SK-N-SH treated with all-trans-retinoic acid at 6 μM for 48 hours (cell line): ENCODE measurements at regions not wholly inside any gene's neighbourhood (a gene's known extent, or its start where the extent isn't known, plus 50 kb on each side); places are given as distances from the start of the nearest gene placed in this dataset.

Source experiments
- ATAC-seq: fragments of 200-7000 bp; cut with Tn5 transposase; 3 replicates; pipeline ENCODE4 v1.9.1; 2020; ENCODE audit warnings: mild to moderate bottlenecking, moderate library complexity
- ARNTL ChIP-seq: fragments of 450-650 bp; formaldehyde crosslinking; IDR thresholded peaks from 2 replicates; pipeline ENCODE4 v1.5.0; 2020; ENCODE audit warnings: low read depth, mild to moderate bottlenecking, moderate library complexity, borderline replicate concordance
- BACH2 ChIP-seq: fragments of 250-450 bp; sonication (Bioruptor Pico); IDR thresholded peaks from 2 replicates; pipeline ENCODE4 v1.9.0; 2021; ENCODE audit warnings: mild to moderate bottlenecking, borderline replicate concordance
- CREB5 ChIP-seq: fragments of 250-450 bp; sonication (Bioruptor Pico); IDR thresholded peaks from 2 replicates; pipeline ENCODE4 v1.5.1; 2020; ENCODE audit warnings: low read depth, mild to moderate bottlenecking, moderate library complexity
- ESRRG ChIP-seq: fragments of 250-450 bp; sonication (Bioruptor Pico); IDR thresholded peaks from 2 replicates; pipeline ENCODE4 v1.6.1; 2021; ENCODE audit warnings: mild to moderate bottlenecking
- GLIS3 ChIP-seq: fragments of 250-450 bp; sonication (Bioruptor Pico); IDR thresholded peaks from 2 replicates; pipeline ENCODE4 v1.5.0; 2020; ENCODE audit warnings: mild to moderate bottlenecking, moderate library complexity
- ISL1 ChIP-seq: fragments of 250-450 bp; sonication (Bioruptor Pico); IDR thresholded peaks from 2 replicates; pipeline ENCODE4 v2.1.2; 2022; ENCODE audit warnings: mild to moderate bottlenecking, moderate library complexity
- OSR1 ChIP-seq: fragments of 250-450 bp; sonication (Bioruptor Pico); IDR thresholded peaks from 2 replicates; pipeline ENCODE4 v1.8.0; 2022; ENCODE audit warnings: moderate library complexity, mild to moderate bottlenecking, inconsistent platforms
- RARB ChIP-seq: fragments of 250-450 bp; sonication (Bioruptor Pico); IDR thresholded peaks from 2 replicates; pipeline ENCODE4 v1.8.0; 2021; ENCODE audit warnings: mild to moderate bottlenecking, moderate library complexity
- SNAI2 ChIP-seq: fragments of 250-450 bp; sonication (Bioruptor Pico); IDR thresholded peaks from 2 replicates; pipeline ENCODE4 v1.5.0; 2020; ENCODE audit warnings: mild to moderate bottlenecking, moderate library complexity
- TCF4 ChIP-seq: fragments of 250-450 bp; sonication (Bioruptor Pico); IDR thresholded peaks from 2 replicates; pipeline ENCODE4 v1.8.0; 2021; ENCODE audit warnings: mild to moderate bottlenecking, moderate library complexity, borderline replicate concordance
- TOX ChIP-seq: fragments of 250-450 bp; sonication (Bioruptor Pico); IDR thresholded peaks from 2 replicates; pipeline ENCODE4 v1.8.0; 2021; ENCODE audit warnings: mild to moderate bottlenecking, moderate library complexity, borderline replicate concordance
- ZC3H10 ChIP-seq: fragments of 250-450 bp; sonication (Bioruptor Pico); IDR thresholded peaks from 2 replicates; pipeline ENCODE4 v1.5.1; 2021; ENCODE audit warnings: mild to moderate bottlenecking, moderate library complexity
- ZFP3 ChIP-seq: fragments of 250-450 bp; sonication (Bioruptor Pico); IDR thresholded peaks from 2 replicates; pipeline ENCODE4 v1.5.0; 2020; ENCODE audit warnings: mild to moderate bottlenecking, moderate library complexity
- ZNF565 ChIP-seq: fragments of 450-650 bp; formaldehyde crosslinking; conservative IDR thresholded peaks from 2 replicates; pipeline ENCODE4 v1.5.0; 2020; ENCODE audit warnings: low read depth, mild to moderate bottlenecking, moderate library complexity
- ZNF70 ChIP-seq: fragments of 450-650 bp; formaldehyde crosslinking; IDR thresholded peaks from 2 replicates; pipeline ENCODE4 v1.5.0; 2020; ENCODE audit warnings: mild to moderate bottlenecking, moderate library complexity
- TF ChIP-seq, protein P1 (sequence below): fragments of 250-450 bp; sonication (Bioruptor Pico); IDR thresholded peaks from 2 replicates; pipeline ENCODE4 v1.5.1; 2021; ENCODE audit warnings: mild to moderate bottlenecking, moderate library complexity
- TF ChIP-seq, protein P2 (sequence below): fragments of 250-450 bp; sonication (Bioruptor Pico); IDR thresholded peaks from 2 replicates; pipeline ENCODE4 v1.8.0; 2021; ENCODE audit warnings: low read depth, mild to moderate bottlenecking, moderate library complexity, borderline replicate concordance
- TF ChIP-seq, protein P3 (sequence below): fragments of 250-450 bp; sonication (Bioruptor Pico); IDR thresholded peaks from 2 replicates; pipeline ENCODE4 v1.5.0; 2020; ENCODE audit warnings: mild to moderate bottlenecking, moderate library complexity
- TF ChIP-seq, protein P4 (sequence below): fragments of 250-450 bp; sonication (Bioruptor Pico); IDR thresholded peaks from 2 replicates; pipeline ENCODE4 v1.8.0; 2020; ENCODE audit warnings: mild to moderate bottlenecking, moderate library complexity, borderline replicate concordance

DNA sequence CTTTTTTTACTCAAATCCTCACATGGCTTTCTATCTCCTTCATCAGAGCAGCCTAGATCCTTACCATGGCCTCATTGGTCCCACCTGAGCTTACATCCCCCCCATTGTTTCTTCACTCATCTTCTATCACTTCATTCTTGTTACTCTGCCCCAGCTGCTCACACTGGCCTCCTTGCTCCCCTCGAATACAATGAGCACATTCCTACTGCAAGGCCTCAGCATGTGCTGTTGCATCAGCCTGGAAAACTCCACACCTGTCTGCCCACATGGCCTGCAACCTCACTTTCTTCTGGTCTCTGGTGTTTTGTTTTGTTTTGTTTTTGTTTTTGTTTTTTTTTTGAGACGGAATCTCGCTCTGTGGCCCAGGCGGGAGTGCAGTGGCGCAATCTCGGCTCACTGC lies 212.6 kb downstream of the TBX18 start:
- no peak for TF ChIP-seq TOX (CRISPR knock-in tag)
- no peak for TF ChIP-seq ZC3H10 (CRISPR knock-in tag)
- no peak for TF ChIP-seq ISL1 (CRISPR knock-in tag)
- TF ChIP-seq ZNF565 (CRISPR knock-in tag) = no peak
- TF ChIP-seq, protein P1, sequence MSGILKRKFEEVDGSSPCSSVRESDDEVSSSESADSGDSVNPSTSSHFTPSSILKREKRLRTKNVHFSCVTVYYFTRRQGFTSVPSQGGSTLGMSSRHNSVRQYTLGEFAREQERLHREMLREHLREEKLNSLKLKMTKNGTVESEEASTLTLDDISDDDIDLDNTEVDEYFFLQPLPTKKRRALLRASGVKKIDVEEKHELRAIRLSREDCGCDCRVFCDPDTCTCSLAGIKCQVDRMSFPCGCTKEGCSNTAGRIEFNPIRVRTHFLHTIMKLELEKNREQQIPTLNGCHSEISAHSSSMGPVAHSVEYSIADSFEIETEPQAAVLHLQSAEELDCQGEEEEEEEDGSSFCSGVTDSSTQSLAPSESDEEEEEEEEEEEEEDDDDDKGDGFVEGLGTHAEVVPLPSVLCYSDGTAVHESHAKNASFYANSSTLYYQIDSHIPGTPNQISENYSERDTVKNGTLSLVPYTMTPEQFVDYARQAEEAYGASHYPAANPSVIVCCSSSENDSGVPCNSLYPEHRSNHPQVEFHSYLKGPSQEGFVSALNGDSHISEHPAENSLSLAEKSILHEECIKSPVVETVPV (CRISPR knock-in tag) = no peak
- TF ChIP-seq BACH2 (CRISPR knock-in tag) = no peak
- TF ChIP-seq, protein P2, sequence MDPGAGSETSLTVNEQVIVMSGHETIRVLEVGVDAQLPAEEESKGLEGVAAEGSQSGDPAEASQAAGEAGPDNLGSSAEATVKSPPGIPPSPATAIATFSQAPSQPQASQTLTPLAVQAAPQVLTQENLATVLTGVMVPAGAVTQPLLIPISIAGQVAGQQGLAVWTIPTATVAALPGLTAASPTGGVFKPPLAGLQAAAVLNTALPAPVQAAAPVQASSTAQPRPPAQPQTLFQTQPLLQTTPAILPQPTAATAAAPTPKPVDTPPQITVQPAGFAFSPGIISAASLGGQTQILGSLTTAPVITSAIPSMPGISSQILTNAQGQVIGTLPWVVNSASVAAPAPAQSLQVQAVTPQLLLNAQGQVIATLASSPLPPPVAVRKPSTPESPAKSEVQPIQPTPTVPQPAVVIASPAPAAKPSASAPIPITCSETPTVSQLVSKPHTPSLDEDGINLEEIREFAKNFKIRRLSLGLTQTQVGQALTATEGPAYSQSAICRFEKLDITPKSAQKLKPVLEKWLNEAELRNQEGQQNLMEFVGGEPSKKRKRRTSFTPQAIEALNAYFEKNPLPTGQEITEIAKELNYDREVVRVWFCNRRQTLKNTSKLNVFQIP (CRISPR knock-in tag) = no peak
- TF ChIP-seq, protein P3, sequence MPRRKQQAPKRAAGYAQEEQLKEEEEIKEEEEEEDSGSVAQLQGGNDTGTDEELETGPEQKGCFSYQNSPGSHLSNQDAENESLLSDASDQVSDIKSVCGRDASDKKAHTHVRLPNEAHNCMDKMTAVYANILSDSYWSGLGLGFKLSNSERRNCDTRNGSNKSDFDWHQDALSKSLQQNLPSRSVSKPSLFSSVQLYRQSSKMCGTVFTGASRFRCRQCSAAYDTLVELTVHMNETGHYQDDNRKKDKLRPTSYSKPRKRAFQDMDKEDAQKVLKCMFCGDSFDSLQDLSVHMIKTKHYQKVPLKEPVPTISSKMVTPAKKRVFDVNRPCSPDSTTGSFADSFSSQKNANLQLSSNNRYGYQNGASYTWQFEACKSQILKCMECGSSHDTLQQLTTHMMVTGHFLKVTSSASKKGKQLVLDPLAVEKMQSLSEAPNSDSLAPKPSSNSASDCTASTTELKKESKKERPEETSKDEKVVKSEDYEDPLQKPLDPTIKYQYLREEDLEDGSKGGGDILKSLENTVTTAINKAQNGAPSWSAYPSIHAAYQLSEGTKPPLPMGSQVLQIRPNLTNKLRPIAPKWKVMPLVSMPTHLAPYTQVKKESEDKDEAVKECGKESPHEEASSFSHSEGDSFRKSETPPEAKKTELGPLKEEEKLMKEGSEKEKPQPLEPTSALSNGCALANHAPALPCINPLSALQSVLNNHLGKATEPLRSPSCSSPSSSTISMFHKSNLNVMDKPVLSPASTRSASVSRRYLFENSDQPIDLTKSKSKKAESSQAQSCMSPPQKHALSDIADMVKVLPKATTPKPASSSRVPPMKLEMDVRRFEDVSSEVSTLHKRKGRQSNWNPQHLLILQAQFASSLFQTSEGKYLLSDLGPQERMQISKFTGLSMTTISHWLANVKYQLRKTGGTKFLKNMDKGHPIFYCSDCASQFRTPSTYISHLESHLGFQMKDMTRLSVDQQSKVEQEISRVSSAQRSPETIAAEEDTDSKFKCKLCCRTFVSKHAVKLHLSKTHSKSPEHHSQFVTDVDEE (CRISPR knock-in tag) = no peak
- TF ChIP-seq ARNTL (CRISPR knock-in tag) = no peak
- TF ChIP-seq, all 23 proteins: peak for 0
- no peak for ATAC-seq

DNA sequence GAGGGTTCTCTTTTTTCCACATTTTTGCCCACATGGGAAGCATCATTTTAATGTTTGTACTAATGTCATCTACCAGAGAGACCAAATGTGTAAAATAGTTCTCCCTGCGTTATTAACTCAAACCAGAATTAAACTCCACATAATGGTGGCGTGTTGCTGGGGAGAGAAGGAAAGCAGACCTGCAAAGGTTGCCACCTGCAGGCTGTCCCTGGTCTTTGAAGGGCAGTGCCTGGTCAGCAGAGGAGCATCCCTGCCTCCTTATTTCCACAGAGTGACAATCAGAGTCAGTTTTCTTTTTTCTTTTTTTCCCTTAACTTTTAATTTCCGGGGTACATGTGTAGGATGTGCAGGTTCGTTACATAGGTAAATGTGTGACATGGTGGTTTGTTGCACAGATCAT lies 214.5 kb downstream of the TBX18 start:
- no peak for TF ChIP-seq ZNF70
- TF ChIP-seq, protein P2 (CRISPR knock-in tag) = no peak
- TF ChIP-seq BACH2 (CRISPR knock-in tag) = no peak
- TF ChIP-seq TCF4 (CRISPR knock-in tag) = no peak
- TF ChIP-seq ISL1 (CRISPR knock-in tag) = no peak
- TF ChIP-seq ZFP3 (CRISPR knock-in tag) = no peak
- no peak for TF ChIP-seq TOX (CRISPR knock-in tag)
- no peak for TF ChIP-seq ZC3H10 (CRISPR knock-in tag)
- TF ChIP-seq, protein P4, sequence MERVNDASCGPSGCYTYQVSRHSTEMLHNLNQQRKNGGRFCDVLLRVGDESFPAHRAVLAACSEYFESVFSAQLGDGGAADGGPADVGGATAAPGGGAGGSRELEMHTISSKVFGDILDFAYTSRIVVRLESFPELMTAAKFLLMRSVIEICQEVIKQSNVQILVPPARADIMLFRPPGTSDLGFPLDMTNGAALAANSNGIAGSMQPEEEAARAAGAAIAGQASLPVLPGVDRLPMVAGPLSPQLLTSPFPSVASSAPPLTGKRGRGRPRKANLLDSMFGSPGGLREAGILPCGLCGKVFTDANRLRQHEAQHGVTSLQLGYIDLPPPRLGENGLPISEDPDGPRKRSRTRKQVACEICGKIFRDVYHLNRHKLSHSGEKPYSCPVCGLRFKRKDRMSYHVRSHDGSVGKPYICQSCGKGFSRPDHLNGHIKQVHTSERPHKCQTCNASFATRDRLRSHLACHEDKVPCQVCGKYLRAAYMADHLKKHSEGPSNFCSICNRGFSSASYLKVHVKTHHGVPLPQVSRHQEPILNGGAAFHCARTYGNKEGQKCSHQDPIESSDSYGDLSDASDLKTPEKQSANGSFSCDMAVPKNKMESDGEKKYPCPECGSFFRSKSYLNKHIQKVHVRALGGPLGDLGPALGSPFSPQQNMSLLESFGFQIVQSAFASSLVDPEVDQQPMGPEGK = no peak
- TF ChIP-seq ARNTL (CRISPR knock-in tag) = no peak
- no peak for TF ChIP-seq ESRRG
- TF ChIP-seq SNAI2 (CRISPR knock-in tag) = no peak
- TF ChIP-seq, protein P1 (CRISPR knock-in tag) = no peak
- no peak for TF ChIP-seq GLIS3
- no peak for TF ChIP-seq RARB (CRISPR knock-in tag)
- ATAC-seq = peak; percentile 55

DNA sequence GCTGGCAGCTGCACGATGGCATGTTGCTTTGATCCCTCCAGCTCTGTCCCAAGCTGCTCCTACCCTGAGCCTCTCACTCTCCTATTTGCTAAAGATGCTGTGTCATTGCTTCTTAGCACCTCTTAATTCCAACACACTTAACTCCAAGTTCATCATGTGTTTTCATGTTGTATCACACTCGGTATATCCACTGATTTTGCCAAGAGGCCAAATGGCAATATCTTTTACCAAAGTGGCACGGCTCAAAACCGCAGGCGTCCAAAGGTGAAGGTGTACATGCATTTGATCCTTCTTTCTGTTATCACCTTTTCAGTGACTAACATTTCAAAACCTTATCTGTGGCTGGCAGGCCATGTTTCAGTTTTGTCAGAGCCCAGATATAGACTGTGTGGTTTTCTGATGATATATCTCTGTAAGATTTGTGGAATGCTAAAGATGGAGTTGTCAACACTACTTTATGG lies 217.0 kb downstream of the TBX18 start:
- ATAC-seq = no peak; the same call in 2 of the 3 replicates
- TF ChIP-seq RARB (CRISPR knock-in tag) (no peak), OSR1 (CRISPR knock-in tag) (no peak), ZNF565 (CRISPR knock-in tag) (no peak), GLIS3 (no peak), CREB5 (CRISPR knock-in tag) (no peak), ISL1 (CRISPR knock-in tag) (no peak), ZC3H10 (CRISPR knock-in tag) (no peak), ESRRG (no peak)
- TF ChIP-seq, protein P1 (CRISPR knock-in tag) = no peak
